ENCODE measurements at regions not wholly inside any gene's neighbourhood (a gene's known extent, or its start where the extent isn't known, plus 50 kb on each side); places are given as distances from the start of the nearest gene placed in this dataset.

- no peak for DNase-seq
- no peak overlapping the region for H3K4me3 ChIP-seq
- TF ChIP-seq CTCF (IDR thresholded peaks at IDR 0.05; ENCODE audit: borderline replicate concordance), result no peak
- no peak overlapping the region for H3K27ac ChIP-seq (replicated peaks)
- peaks cover 4% of the 10 kb centered on the region for H3K4me1 ChIP-seq
- H3K27me3 ChIP-seq (ENCODE audit: low read depth), result no peaks in the 10 kb centered on the region
- H3K36me3 ChIP-seq, result no peaks in the 10 kb centered on the region
- H3K9me3 ChIP-seq (replicated peaks), result peaks cover 18% of the 10 kb centered on the region
- intact Hi-C loops (cut with micrococcal nuclease), result no loop called here
Measured at GRCh38 chr2:215693999-215694580, 258.2 kb upstream of the FN1 start.

GRCh38 chr2:215693193-215693998 lies 257.5 kb upstream of the FN1 start:
- no peaks in the 10 kb centered on the region for H3K36me3 ChIP-seq
- no peak for DNase-seq
- H3K4me1 ChIP-seq, result peaks cover 4% of the 10 kb centered on the region
- H3K9me3 ChIP-seq (replicated peaks), result peaks cover 11% of the 10 kb centered on the region
- no peaks in the 10 kb centered on the region for H3K27me3 ChIP-seq (ENCODE audit: low read depth)
- no peak overlapping the region for H3K27ac ChIP-seq (replicated peaks)
- no peak overlapping the region for H3K4me3 ChIP-seq
- TF ChIP-seq CTCF (IDR thresholded peaks at IDR 0.05; ENCODE audit: borderline replicate concordance), result no peak
- intact Hi-C loops (cut with micrococcal nuclease), result no loop called here

GRCh38 chr2:215692387-215693079 lies 256.7 kb upstream of the FN1 start:
- intact Hi-C loops (cut with micrococcal nuclease), result no loop called here
- no peak overlapping the region for H3K27ac ChIP-seq (replicated peaks)

GRCh38 chr2:215691346-215691745 lies 255.5 kb upstream of the FN1 start:
- Histone ChIP-seq H3K27ac (replicated peaks) (no peak overlapping the region), H3K27me3 (ENCODE audit: low read depth) (no peaks in the 10 kb centered on the region), H3K36me3 (no peaks in the 10 kb centered on the region), H3K4me1 (peaks cover 4% of the 10 kb centered on the region), H3K4me3 (no peak overlapping the region), H3K9me3 (replicated peaks) (no peaks in the 10 kb centered on the region)
- no peak for DNase-seq
- TF ChIP-seq CTCF (IDR thresholded peaks at IDR 0.05; ENCODE audit: borderline replicate concordance), result no peak
- intact Hi-C loops (cut with micrococcal nuclease), result no loop called here

More at GRCh38 chr2:215692387-215693079, 256.7 kb upstream of the FN1 start:
- DNase-seq, result no peak
- Histone ChIP-seq H3K4me1 (peaks cover 4% of the 10 kb centered on the region), H3K9me3 (replicated peaks) (peaks cover 2% of the 10 kb centered on the region), H3K4me3 (no peak overlapping the region), H3K27me3 (ENCODE audit: low read depth) (no peaks in the 10 kb centered on the region), H3K36me3 (no peaks in the 10 kb centered on the region)
- TF ChIP-seq CTCF (IDR thresholded peaks at IDR 0.05; ENCODE audit: borderline replicate concordance), result no peak

- H3K4me1 ChIP-seq, result no peaks in the 10 kb centered on the region
- H3K27me3 ChIP-seq (ENCODE audit: low read depth), result no peaks in the 10 kb centered on the region
- intact Hi-C loops (cut with micrococcal nuclease), result no loop called here
- DNase-seq, result no peak
- no peak for TF ChIP-seq CTCF (IDR thresholded peaks at IDR 0.05; ENCODE audit: borderline replicate concordance)
- no peaks in the 10 kb centered on the region for H3K36me3 ChIP-seq
- H3K9me3 ChIP-seq (replicated peaks), result no peaks in the 10 kb centered on the region
- no peak overlapping the region for H3K4me3 ChIP-seq
- H3K27ac ChIP-seq (replicated peaks), result no peak overlapping the region
Measured at GRCh38 chr2:215687149-215688031, 251.5 kb upstream of the FN1 start.
